SK-N-SH (cell line): ENCODE measurements at regions not wholly inside any gene's neighbourhood (a gene's known extent, or its start where the extent isn't known, plus 50 kb on each side); places are given as distances from the start of the nearest gene placed in this dataset.

ENCODE experiments used
- CTCF ChIA-PET: fragments of 300-600, 350-600 bp; formaldehyde crosslinking; extraction: SDS; loops from one replicate; lab custom pipeline; 2021; lab: Yijun Ruan, JAX
- POLR2A ChIA-PET: fragments of 350-600 bp; sonication (Branson Sonifier 250); formaldehyde crosslinking; extraction: SDS; loops from one replicate; lab custom pipeline; 2020; ENCODE audit warnings: antibody characterized with exemption, inconsistent platforms; lab: Yijun Ruan, JAX
- DNase-seq: peaks from one replicate; pipeline ENCODE4 v3.0.0; 2012
- H2AFZ ChIP-seq: fragments of 200-600 bp; sonication (generic); 2 replicates; pipeline ENCODE4 v1.8.1; 2016; ENCODE audit warnings: antibody characterized with exemption, mild to moderate bottlenecking, low read depth
- H3F3A ChIP-seq: fragments of 200-600 bp; sonication (generic); replicated peaks from 2 replicates; pipeline ENCODE3; 2016; ENCODE audit warnings: antibody characterized with exemption, mild to moderate bottlenecking; ENCODE audit not compliant: insufficient read depth
- H3K27ac ChIP-seq, 2 experiments: fragments of 200-500 bp in 1 of 2; fragments of 200-600 bp in 1 of 2; sonication (Bioruptor generic) in 1 of 2; sonication (generic), shearing (Covaris generic) in 1 of 2; 2 replicates each; pipeline versions ENCODE4 v1.5.1 to v1.6.1; 2014 to 2016; ENCODE audit warnings: low read depth in 2 of 2, inconsistent platforms in 1 of 2, low read length in 1 of 2, mild to moderate bottlenecking in 1 of 2, mixed read lengths in 1 of 2
- H3K27me3 ChIP-seq: fragments of 200-600 bp; sonication (generic), shearing (Covaris generic); 2 replicates; pipeline ENCODE4 v1.6.1; 2016; ENCODE audit warnings: mixed run types; ENCODE audit not compliant: insufficient read depth
- H3K36me3 ChIP-seq, 2 experiments: fragments of 200-500 bp in 1 of 2; fragments of 200-600 bp in 1 of 2; sonication (Bioruptor generic) in 1 of 2; sonication (generic) in 1 of 2; replicated peaks in 1 of 2; 2 replicates each; pipeline versions ENCODE3 to v1.5.1; 2014 to 2016; ENCODE audit warnings: low read length in 1 of 2, mild to moderate bottlenecking in 1 of 2; ENCODE audit not compliant: insufficient read depth in 2 of 2, control insufficient read depth in 1 of 2
- H3K4me1 ChIP-seq, 2 experiments: fragments of 200-500 bp in 1 of 2; fragments of 200-600 bp in 1 of 2; sonication (Bioruptor generic) in 1 of 2; sonication (generic), shearing (Covaris generic) in 1 of 2; 2 replicates each; pipeline versions ENCODE4 v1.5.1 to v1.6.1; 2014 to 2016; ENCODE audit warnings: low read depth in 1 of 2, low read length in 1 of 2, mixed run types in 1 of 2; ENCODE audit not compliant: insufficient read depth in 2 of 2, control insufficient read depth in 1 of 2
- H3K4me2 ChIP-seq: fragments of 200-600 bp; sonication (generic), shearing (Covaris generic); 2 replicates; pipeline ENCODE4 v1.6.1; 2017; ENCODE audit warnings: mixed run types
- H3K4me3 ChIP-seq, 2 experiments: fragments of 200-500 bp in 1 of 2; fragments of 200-600 bp in 1 of 2; sonication (Bioruptor generic) in 1 of 2; sonication (generic), shearing (Covaris generic) in 1 of 2; 2 replicates each; pipeline versions ENCODE4 v1.5.1 to v1.8.1; 2014 to 2016; ENCODE audit warnings: low read depth in 2 of 2, inconsistent platforms in 1 of 2, low read length in 1 of 2, mild to moderate bottlenecking in 1 of 2, mixed read lengths in 1 of 2, moderate library complexity in 1 of 2
- H3K79me2 ChIP-seq: fragments of 200-600 bp; sonication (generic); 2 replicates; pipeline ENCODE4 v1.8.1; 2017; ENCODE audit warnings: mild to moderate bottlenecking; ENCODE audit not compliant: insufficient read depth
- H3K9ac ChIP-seq: fragments of 200-600 bp; sonication (generic); 2 replicates; pipeline ENCODE4 v1.6.1; 2017; ENCODE audit warnings: mixed run types
- H3K9me2 ChIP-seq: fragments of 200-600 bp; sonication (generic); 2 replicates; pipeline ENCODE4 v1.6.1; 2017; ENCODE audit warnings: mixed run types
- H3K9me3 ChIP-seq: fragments of 200-600 bp; sonication (generic); 2 replicates; pipeline ENCODE4 v1.6.1; 2017; ENCODE audit warnings: mixed run types, mild to moderate bottlenecking, moderate library complexity
- H4K20me1 ChIP-seq: fragments of 200-600 bp; sonication (generic); 2 replicates; pipeline ENCODE4 v1.6.1; 2017; ENCODE audit warnings: mild to moderate bottlenecking, mixed run types; ENCODE audit not compliant: insufficient read depth
- EZH2phosphoT487 ChIP-seq: fragments of 200-600 bp; sonication (generic); IDR thresholded peaks from 2 replicates; pipeline ENCODE4 v1.6.1; 2017; ENCODE audit warnings: low read depth, mixed run types, mild to moderate bottlenecking, antibody characterized with exemption, moderate library complexity, borderline replicate concordance
- FOXM1 ChIP-seq: IDR thresholded peaks from 2 replicates; pipeline ENCODE4 v1.4.0; 2012; ENCODE audit warnings: low read depth, mild to moderate bottlenecking
- GATA2 ChIP-seq: sonication (generic); formaldehyde crosslinking; IDR thresholded peaks from 2 replicates; pipeline ENCODE4 v1.5.0; 2020; ENCODE audit warnings: mild to moderate bottlenecking, missing genetic modification reagents
- JUND ChIP-seq: IDR thresholded peaks from 2 replicates; pipeline ENCODE4 v1.4.0; 2012
- RXRA ChIP-seq: IDR thresholded peaks from 2 replicates; pipeline ENCODE4 v1.4.0; 2012; ENCODE audit warnings: low read depth, mild to moderate bottlenecking, borderline replicate concordance
- SIN3A ChIP-seq: IDR thresholded peaks from 2 replicates; pipeline ENCODE4 v1.6.1; 2012; ENCODE audit warnings: low read depth, mild to moderate bottlenecking, low read length, moderate library complexity, borderline replicate concordance
- TEAD4 ChIP-seq: IDR thresholded peaks from 2 replicates; pipeline ENCODE4 v1.4.0; 2012; ENCODE audit warnings: mild to moderate bottlenecking, borderline replicate concordance; ENCODE audit not compliant: insufficient read depth
- WGBS: methylation state at CpG from one replicate; pipeline ENCODE4 v1.1.6; 2017; ENCODE audit warnings: low lambda C conversion rate; 5-methylcytosine and 5-hydroxymethylcytosine counted together
- TF ChIP-seq, protein P1 (sequence below): IDR thresholded peaks from 2 replicates; pipeline ENCODE4 v1.4.0; 2012; ENCODE audit warnings: low read depth, borderline replicate concordance
- TF ChIP-seq, protein P2 (sequence below): IDR thresholded peaks from 2 replicates; pipeline ENCODE4 v1.6.1; 2012; ENCODE audit warnings: mild to moderate bottlenecking, low read depth, low read length, moderate library complexity

DNA sequence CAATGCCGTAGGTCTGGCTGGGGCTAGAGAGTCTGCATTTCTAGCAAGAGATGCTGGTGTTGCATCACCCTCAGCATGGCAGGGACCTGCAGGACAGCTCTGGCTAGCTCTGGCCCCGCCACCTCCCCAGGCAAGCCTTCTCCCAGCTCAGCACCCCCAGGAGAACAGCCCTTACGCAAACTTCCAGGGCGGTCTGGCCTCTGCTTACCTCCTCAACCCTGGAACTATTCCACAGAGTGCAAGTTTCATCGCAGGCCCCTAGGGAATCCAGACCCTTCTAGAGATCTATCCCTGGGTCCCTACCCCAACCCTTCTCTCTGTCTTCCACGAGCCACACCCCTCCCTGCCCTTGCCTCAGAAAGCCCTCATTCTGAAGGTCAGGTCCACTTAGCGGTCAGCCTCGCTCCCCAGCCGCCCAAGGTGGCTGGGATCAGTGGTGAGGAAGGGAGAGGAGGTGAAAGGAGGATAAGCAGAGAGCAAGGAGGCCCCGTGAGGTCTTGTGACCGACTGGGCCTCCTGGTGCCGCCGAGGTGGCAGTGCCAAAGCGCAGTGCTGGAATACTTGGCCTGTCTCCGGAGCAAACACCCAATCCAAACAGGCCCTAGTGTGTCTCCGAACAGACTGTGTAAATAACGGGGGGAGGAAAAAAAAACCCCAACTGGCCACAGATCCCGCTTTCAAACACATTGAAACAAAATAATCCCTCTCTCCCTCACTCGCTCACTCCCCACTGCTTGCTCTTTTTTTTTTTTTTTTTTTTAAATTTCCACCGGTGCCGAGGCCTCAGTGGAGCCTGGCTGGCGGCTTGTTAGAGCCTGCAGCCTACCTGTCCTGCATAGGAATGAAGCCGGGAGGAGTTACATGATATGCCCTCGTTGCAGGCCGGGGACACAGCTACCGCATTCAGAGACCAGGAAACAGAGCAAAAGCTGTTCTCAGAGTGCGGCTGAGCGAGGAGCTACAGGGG is 380.9 kb downstream of the SOX9 start:
- Histone ChIP-seq H3K4me2 (no peak overlapping the region), H3K36me3 (no peaks in the 10 kb centered on the region), H2AFZ (no peak overlapping the region), H3K27me3 (no peaks in the 10 kb centered on the region), H3K9me3 (no peaks in the 10 kb centered on the region), H3F3A (no peaks in the 10 kb centered on the region), H3K4me3 (no peak overlapping the region), H4K20me1 (no peaks in the 10 kb centered on the region), H3K79me2 (peaks cover 15% of the 10 kb centered on the region), H3K9me2 (no peaks in the 10 kb centered on the region), H3K27ac (no peak overlapping the region), H3K4me1 (peaks cover 0 to 7% of the 10 kb centered on the region in 2 experiments; a peak in 1 of 4 replicates), H3K9ac (no peak overlapping the region)
- DNase-seq = no peak
- WGBS = 86% methylated on average over 28 of the region's 28 CpGs
- ChIA-PET POLR2A (no interaction called here), CTCF (interaction anchor here (1.0 to 1.2 kb wide), 3 partner anchors 9 to 206 kb away, joined by 3 to 4 read pairs (median 3); no protein-coding TSS in a partner anchor)
- no peak for TF ChIP-seq EZH2phosphoT487
- no peak for TF ChIP-seq TEAD4
- no peak for TF ChIP-seq SIN3A
- no peak for TF ChIP-seq JUND
- TF ChIP-seq GATA2 = no peak
- no peak for TF ChIP-seq FOXM1
- TF ChIP-seq RXRA = no peak
- TF ChIP-seq, protein P1, sequence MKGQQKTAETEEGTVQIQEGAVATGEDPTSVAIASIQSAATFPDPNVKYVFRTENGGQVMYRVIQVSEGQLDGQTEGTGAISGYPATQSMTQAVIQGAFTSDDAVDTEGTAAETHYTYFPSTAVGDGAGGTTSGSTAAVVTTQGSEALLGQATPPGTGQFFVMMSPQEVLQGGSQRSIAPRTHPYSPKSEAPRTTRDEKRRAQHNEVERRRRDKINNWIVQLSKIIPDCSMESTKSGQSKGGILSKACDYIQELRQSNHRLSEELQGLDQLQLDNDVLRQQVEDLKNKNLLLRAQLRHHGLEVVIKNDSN = no peak
- TF ChIP-seq, protein P2, sequence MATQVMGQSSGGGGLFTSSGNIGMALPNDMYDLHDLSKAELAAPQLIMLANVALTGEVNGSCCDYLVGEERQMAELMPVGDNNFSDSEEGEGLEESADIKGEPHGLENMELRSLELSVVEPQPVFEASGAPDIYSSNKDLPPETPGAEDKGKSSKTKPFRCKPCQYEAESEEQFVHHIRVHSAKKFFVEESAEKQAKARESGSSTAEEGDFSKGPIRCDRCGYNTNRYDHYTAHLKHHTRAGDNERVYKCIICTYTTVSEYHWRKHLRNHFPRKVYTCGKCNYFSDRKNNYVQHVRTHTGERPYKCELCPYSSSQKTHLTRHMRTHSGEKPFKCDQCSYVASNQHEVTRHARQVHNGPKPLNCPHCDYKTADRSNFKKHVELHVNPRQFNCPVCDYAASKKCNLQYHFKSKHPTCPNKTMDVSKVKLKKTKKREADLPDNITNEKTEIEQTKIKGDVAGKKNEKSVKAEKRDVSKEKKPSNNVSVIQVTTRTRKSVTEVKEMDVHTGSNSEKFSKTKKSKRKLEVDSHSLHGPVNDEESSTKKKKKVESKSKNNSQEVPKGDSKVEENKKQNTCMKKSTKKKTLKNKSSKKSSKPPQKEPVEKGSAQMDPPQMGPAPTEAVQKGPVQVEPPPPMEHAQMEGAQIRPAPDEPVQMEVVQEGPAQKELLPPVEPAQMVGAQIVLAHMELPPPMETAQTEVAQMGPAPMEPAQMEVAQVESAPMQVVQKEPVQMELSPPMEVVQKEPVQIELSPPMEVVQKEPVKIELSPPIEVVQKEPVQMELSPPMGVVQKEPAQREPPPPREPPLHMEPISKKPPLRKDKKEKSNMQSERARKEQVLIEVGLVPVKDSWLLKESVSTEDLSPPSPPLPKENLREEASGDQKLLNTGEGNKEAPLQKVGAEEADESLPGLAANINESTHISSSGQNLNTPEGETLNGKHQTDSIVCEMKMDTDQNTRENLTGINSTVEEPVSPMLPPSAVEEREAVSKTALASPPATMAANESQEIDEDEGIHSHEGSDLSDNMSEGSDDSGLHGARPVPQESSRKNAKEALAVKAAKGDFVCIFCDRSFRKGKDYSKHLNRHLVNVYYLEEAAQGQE = no peak
- TF ChIP-seq, all 33 proteins: peak for 0
